GM12891 (cell line): ENCODE measurements at regions not wholly inside any gene's neighbourhood (a gene's known extent, or its start where the extent isn't known, plus 50 kb on each side); places are given as distances from the start of the nearest gene placed in this dataset.
A peak's percentile ranks its signal among the peaks of the same experiment; 100 is the strongest.
"Not testable (repeated sequence)": the region's sequence is repeated elsewhere in the genome, so short reads cannot be mapped to it uniquely, and the experiment has no call there.

Experiments used
- DNase-seq: peaks from one replicate; pipeline ENCODE4 v3.0.0; 2011; ENCODE audit warnings: low spot score; ENCODE audit not compliant: insufficient read length
- FAIRE-seq: peaks from 2 replicates; lab custom pipeline; 2011; peaks lifted over from hg19 to GRCh38; lab: Jason Lieb, UNC
- PAX5 ChIP-seq: IDR thresholded peaks from 2 replicates; pipeline ENCODE4 v1.6.1; 2011; ENCODE audit warnings: low read length, moderate library complexity, mild to moderate bottlenecking; ENCODE audit not compliant: insufficient read depth, severe bottlenecking
- POLR2A ChIP-seq: IDR thresholded peaks from 2 replicates; pipeline ENCODE4 v1.6.1; 2011; ENCODE audit warnings: low read depth, low read length, control low read depth
- POLR2AphosphoS5 ChIP-seq: IDR thresholded peaks from 2 replicates; pipeline ENCODE4 v1.6.1; 2011; ENCODE audit warnings: low read depth, low read length, control low read depth
- POU2F2 ChIP-seq: IDR thresholded peaks from 2 replicates; pipeline ENCODE4 v1.6.1; 2011; ENCODE audit warnings: low read depth, mild to moderate bottlenecking, control low read depth, low read length, moderate library complexity
- SPI1 ChIP-seq: IDR thresholded peaks from 2 replicates; pipeline ENCODE4 v1.6.1; 2011; ENCODE audit warnings: low read depth, low read length, control low read depth
- TAF1 ChIP-seq: IDR thresholded peaks from 2 replicates; pipeline ENCODE4 v1.6.1; 2011; ENCODE audit warnings: low read depth, low read length, control low read depth

DNA sequence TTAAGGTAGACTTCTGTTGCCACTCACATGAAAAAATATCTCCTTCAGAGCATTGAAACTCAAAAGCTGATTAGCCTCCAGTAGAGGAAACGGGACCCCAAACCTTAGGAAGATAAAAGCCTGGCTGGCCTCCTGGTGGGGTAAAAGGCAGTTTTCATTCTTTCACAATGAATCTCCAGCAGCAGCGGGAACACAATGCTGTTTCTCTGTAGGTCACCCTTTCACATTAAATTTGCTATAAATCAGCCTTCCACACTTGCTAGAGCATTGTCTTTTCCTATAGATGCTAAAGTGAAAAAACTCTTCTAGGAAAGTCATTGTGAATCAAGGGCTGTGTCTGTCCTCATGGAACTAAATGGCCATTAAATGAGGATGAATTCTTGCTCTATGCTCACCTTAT, 207.3 kb upstream of the MAGEB2 start:
- FAIRE-seq = no peak

DNA sequence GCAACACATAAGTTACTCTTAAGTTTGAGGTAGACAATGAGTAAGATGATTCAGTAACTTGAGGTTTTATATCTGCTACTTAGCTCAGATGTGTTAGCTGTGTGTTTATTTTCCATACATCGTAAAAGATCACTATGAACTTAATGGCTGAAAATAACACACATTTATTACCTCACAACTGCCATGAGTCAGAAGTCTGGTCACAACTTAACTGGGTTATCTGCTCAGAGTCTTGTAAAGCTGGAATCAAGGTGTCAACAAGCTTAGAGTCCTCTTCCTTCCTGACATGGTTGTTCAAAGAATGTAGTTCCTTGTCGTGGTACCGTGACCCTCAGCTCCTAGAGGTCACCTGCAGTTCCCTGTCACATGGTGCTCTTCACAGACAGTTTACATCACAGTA, 204.9 kb upstream of the MAGEB2 start:
- DNase-seq (no peak), FAIRE-seq (no peak)
- TF ChIP-seq SPI1 = no peak
- TF ChIP-seq PAX5 = no peak
- TF ChIP-seq POLR2A = no peak
- no peak for TF ChIP-seq POLR2AphosphoS5

More for the DNA sequence above, 207.3 kb upstream of the MAGEB2 start:
- TF ChIP-seq POLR2AphosphoS5 (no peak), POU2F2 (no peak), POLR2A (no peak), PAX5 (no peak)
- no peak for DNase-seq

DNA sequence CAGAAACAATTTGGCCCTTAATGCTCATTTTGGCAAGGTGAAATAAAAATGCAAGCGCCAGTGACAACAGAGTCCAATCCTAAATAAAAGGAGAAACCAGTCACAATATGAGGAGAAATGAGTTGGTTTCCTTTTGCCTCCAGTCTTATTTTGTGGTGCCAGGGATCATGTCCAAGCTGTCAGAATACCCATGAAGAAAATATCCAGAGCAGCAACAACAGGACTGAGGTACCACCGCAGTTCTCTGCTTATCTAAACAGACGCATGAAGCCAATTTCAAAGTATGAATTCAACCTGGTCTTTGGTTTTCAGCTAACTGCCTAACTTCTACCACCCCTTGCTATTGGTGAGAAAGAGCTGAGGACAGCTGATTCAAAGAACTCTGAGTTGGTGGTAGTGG, 199.9 kb upstream of the MAGEB2 start:
- DNase-seq = no peak
- no peak for TF ChIP-seq POLR2A
- no peak for TF ChIP-seq POLR2AphosphoS5
- no peak for TF ChIP-seq PAX5
- TF ChIP-seq SPI1 = no peak
- TF ChIP-seq TAF1 = no peak
- no peak for TF ChIP-seq POU2F2
- no peak for FAIRE-seq

DNA sequence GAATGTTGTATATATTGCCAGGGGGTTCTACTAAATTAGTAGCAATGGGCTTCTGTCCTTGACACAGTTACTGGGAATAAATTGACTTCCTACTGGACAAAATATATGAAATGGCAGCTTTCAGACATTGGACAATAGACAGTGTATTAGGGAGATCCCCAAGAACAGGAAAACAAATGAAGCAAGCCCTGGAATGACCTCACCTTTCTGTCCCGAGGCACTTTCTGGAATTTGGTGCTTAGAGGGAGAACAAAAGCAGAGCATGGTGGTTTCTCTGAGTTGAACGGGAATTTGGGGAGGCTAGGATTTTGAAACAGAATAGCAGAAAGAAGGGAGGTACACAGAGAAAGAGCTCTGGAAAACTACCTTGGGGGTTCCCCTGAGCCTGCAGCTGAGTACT, 187.7 kb upstream of the MAGEB2 start:
- TF ChIP-seq TAF1 (no peak), SPI1 (no peak), PAX5 (no peak), POU2F2 (no peak)
- no peak for FAIRE-seq

DNA sequence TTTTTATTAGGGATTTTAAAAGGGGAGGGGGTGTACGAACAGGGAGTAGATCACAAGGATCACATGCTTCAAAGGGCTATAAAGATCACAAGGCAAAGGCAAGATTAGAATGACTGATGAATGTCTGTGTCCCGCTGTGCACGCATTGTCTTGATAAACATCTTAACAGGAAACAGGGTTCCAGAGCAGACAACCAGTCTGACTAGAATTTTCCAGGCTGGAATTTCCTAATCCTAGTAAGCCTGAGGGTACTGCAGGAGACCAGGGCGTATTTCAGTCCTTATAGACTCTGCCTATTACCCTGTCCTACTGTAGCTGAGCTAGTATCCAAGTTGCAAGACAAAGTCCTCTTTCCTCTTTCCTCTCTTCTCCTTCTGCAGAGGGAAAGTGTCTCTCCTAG, 179.0 kb upstream of the MAGEB2 start:
- not testable (repeated sequence) for DNase-seq, FAIRE-seq

More for the DNA sequence above, 187.7 kb upstream of the MAGEB2 start:
- no peak for DNase-seq

DNA sequence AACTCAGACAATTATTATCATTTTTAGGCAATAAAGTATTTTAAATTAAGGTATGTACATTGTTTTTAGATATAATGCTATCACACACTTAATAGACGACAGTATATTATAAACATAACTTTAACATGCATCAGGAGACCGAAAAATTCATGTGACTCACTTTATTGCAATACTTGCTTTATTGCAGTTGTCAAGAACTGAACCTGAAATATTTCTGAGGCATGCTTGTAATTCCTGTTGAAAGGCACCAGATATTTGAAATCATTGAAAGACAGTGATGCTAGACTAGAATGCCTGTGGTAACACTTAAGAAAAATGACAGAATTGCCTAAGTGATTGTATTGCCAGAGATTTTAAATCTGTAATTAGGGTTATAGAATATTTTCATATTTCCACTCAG, 175.6 kb upstream of the MAGEB2 start:
- no peak for DNase-seq
- TF ChIP-seq POLR2A = no peak

DNA sequence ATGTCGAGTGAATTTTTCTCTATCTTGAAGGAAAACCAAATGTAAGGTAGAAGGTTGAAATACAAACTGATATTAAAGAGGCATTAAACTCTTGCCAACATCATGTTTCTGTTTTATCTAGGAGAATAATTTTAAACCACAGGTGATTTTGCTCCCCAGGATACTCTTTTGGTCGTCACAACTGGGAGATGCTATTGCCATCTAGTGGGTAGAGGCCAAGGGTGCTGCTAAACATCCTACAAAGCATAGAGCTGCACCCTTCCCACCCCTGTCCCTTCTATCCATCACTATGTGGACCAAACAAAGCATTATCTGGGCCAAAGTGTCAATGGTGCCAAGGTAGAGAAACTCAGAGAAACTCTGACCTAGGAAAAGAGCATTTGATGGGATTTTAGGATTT, 154.6 kb upstream of the MAGEB2 start:
- TF ChIP-seq PAX5 = no peak
- TF ChIP-seq POLR2AphosphoS5 = no peak
- TF ChIP-seq TAF1 = no peak
- no peak for TF ChIP-seq SPI1
- TF ChIP-seq POU2F2 = no peak
- no peak for TF ChIP-seq POLR2A
- FAIRE-seq = peak; percentile 52
- DNase-seq = no peak

More for the DNA sequence above, 175.6 kb upstream of the MAGEB2 start:
- FAIRE-seq = no peak

DNA sequence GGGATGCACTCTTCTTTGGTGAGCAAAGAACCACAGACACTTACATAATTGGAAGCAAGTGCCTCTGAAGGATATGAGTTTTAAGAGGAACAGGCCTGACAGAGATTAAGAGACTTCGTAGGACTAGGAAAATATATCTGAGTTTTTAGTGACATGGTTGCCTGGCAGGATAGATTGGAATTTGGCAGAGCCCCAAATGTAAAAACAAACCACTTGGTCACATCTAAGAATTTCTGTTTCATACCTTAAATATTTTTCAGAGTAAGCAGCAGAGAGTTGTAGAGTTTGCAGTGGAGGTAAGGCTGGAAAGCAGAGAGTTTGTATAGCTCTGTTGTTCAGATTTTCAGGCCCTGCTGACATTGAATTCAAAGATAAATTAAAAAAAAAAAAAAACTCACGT, 150.1 kb upstream of the MAGEB2 start:
- no peak for DNase-seq
- FAIRE-seq = no peak

DNA sequence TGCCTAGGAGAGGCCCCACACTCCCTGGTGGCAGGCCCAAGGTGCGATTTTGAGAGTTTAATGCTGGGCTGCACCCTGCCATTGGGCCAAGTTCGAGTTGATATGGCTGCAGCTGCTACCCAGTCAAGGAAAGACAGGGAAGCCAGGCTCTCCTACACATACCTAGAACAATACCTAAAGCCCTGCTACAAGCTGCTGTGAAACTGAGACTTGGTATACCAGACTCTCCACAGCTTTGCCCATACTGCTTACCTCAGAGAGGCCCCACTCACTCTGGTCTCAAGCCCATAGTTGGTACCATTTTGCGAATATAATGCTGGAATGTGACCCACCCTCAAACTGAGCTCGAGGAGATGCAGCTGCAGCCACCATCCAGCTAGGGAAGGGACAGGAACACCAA, 147.7 kb upstream of the MAGEB2 start:
- TF ChIP-seq POLR2AphosphoS5 = no peak
- no peak for DNase-seq
- no peak for FAIRE-seq

More for the DNA sequence above, 150.1 kb upstream of the MAGEB2 start:
- no peak for TF ChIP-seq POLR2A
- no peak for TF ChIP-seq POLR2AphosphoS5
- no peak for TF ChIP-seq POU2F2
- no peak for TF ChIP-seq SPI1
- no peak for TF ChIP-seq PAX5
- TF ChIP-seq TAF1 = no peak

DNA sequence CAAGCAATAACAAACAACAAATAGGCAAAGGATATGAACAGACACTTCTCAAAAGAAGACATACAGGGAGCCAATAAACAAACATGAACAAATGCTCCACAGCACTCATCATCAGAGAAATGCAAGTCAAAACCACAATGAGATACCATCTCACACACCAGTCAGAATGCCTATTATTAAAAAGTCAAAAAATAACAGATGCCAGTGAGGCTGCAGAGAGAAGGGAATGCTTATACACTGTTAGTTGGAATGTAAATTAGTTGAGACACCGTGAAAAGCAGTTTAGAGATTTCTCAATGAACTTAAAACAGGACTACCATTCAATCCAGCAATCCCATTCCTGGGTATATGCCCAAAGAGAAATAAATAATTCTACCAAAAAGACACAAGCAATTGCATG, 129.8 kb upstream of the MAGEB2 start:
- FAIRE-seq = no peak
- DNase-seq = no peak
- TF ChIP-seq POLR2A (no peak), TAF1 (no peak), POU2F2 (no peak), POLR2AphosphoS5 (no peak), SPI1 (no peak), PAX5 (no peak)

DNA sequence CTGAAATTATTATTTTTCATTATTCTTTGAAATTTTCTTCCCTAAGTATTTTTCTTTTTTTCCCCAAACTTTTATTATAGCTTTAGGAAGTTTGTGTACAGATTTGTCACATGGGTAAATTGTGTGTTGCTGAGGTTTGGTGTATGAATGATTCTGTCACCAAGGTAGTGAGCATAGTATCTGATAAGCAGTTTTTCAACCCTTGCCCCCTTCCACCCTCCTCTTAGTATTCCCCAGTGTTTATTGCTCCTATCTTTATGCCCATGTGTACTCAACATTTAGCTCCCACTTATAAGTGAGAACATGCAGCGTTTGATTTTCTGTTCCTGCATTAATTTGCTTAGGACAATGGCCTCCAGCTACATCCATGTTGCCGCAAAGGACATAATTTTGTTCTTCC, 103.9 kb upstream of the MAGEB2 start:
- FAIRE-seq = peak; percentile 20
- TF ChIP-seq POLR2A (no peak), PAX5 (no peak), TAF1 (no peak), SPI1 (no peak), POLR2AphosphoS5 (no peak), POU2F2 (no peak)
- DNase-seq = no peak

DNA sequence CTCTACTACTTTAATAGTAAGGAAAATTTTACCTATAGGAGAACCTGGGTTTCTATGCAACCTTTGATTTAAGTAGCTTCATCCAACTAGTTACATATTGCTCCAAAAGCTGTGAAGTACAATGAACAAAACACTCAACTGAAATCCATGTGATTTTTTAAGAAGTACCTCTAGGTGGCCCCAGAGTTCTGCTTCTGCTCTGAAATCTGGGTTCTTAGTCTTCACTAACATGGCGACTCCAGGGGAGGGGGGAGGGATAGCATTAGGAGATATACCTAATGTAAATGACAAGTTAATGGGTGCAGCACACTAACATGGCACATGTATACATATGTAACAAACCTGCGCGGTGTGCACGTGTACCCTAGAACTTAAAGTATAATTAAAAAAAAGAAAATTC, 73.4 kb upstream of the MAGEB2 start:
- peak; percentile 38 for FAIRE-seq
- no peak for DNase-seq
- no peak for TF ChIP-seq SPI1
- no peak for TF ChIP-seq POU2F2
- TF ChIP-seq POLR2A = no peak
- TF ChIP-seq POLR2AphosphoS5 = no peak
- TF ChIP-seq PAX5 = no peak
- TF ChIP-seq TAF1 = no peak
